ENCODE measurements at regions not wholly inside any gene's neighbourhood (a gene's known extent, or its start where the extent isn't known, plus 50 kb on each side); places are given as distances from the start of the nearest gene placed in this dataset.

GRCh38 chr6:56318851-56319250, 71.5 kb upstream of the COL21A1 start:
- DNase-seq (ENCODE audit: low spot score), result no peak
- H3K27ac ChIP-seq (ENCODE audit: low read depth, low read length, poor library complexity, severe bottlenecking), result no peak overlapping the region
- BruUV-seq (replicated peaks), result no TSS peak
- ChIA-PET POLR2A (ENCODE audit: low non-redundant PET) (no interaction called here), CTCF (no interaction called here)
- H3K4me1 ChIP-seq (ENCODE audit: insufficient read depth, low read length, poor library complexity, severe bottlenecking), result no peaks in the 10 kb centered on the region
- intact Hi-C loops (cut with micrococcal nuclease; ENCODE audit: unreplicated experiment), result no loop called here
- no peaks in the 10 kb centered on the region for H3K27me3 ChIP-seq (replicated peaks; ENCODE audit: insufficient read depth, low read depth, low read length, poor library complexity)
- no peak overlapping the region for H3K4me3 ChIP-seq (ENCODE audit: low read depth, low read length, poor library complexity, severe bottlenecking)
- H3K9me3 ChIP-seq (ENCODE audit: low read depth, low read length, poor library complexity, severe bottlenecking), result no peaks in the 10 kb centered on the region
- no peak for TF ChIP-seq EZH2 (IDR thresholded peaks at IDR 0.05; ENCODE audit: borderline replicate concordance, low read depth, low read length, poor library complexity, severe bottlenecking)
- no peaks in the 10 kb centered on the region for H3K36me3 ChIP-seq (ENCODE audit: insufficient read depth, low read length, poor library complexity, severe bottlenecking)

DNA sequence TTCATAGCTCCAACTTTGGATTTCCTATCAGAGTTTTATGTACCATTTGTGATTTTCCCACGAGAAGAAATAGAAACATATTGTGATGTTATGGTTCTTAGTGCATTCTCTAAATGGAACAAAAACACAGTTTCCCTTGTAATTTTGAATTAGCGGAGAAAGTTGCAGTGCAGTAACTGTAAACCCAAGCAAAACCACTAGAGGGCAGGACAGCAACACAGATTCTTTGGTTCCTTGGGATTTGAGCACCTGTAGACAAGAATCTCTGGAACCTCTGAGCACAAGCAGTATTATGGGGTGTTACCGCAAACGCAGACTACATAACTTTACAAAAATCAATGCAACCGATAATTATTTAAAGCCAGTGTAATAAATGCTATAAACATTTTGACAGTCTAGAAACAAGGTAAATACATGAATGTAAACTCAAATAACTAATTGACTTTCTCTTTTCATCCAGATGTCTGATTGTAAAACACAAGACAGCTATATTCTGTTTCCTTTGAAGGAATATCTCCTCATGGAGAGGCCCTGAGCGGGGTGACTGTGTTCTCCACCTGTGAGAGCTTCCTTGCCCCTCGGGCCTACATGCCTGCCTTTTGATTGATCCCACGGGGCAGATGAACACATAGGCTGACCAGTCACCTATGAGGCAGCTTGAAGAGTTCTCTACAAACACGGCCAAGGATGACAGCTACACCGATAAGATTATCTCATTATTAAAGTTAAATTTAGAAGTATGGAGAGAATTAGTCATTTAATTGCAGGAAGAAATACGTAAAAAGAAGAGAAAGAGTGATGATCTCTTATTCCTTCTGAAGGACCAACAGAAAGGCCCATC, 67.5 kb upstream of the COL21A1 start:
- intact Hi-C loops (cut with micrococcal nuclease; ENCODE audit: unreplicated experiment), result loop anchor here (1.0 kb wide), 1 partner anchor 278 kb away; no protein-coding TSS in a partner anchor
- DNase-seq (ENCODE audit: low spot score), result peak; percentile 62
- H3K4me3 ChIP-seq (ENCODE audit: low read depth, low read length, poor library complexity, severe bottlenecking), result no peak overlapping the region
- TF ChIP-seq EZH2 (IDR thresholded peaks at IDR 0.05; ENCODE audit: borderline replicate concordance, low read depth, low read length, poor library complexity, severe bottlenecking), result no peak
- TF ChIP-seq, protein P1, sequence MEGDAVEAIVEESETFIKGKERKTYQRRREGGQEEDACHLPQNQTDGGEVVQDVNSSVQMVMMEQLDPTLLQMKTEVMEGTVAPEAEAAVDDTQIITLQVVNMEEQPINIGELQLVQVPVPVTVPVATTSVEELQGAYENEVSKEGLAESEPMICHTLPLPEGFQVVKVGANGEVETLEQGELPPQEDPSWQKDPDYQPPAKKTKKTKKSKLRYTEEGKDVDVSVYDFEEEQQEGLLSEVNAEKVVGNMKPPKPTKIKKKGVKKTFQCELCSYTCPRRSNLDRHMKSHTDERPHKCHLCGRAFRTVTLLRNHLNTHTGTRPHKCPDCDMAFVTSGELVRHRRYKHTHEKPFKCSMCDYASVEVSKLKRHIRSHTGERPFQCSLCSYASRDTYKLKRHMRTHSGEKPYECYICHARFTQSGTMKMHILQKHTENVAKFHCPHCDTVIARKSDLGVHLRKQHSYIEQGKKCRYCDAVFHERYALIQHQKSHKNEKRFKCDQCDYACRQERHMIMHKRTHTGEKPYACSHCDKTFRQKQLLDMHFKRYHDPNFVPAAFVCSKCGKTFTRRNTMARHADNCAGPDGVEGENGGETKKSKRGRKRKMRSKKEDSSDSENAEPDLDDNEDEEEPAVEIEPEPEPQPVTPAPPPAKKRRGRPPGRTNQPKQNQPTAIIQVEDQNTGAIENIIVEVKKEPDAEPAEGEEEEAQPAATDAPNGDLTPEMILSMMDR (conservative IDR thresholded peaks at IDR 0.05; ENCODE audit: low read depth, low read length), result peak; percentile 95
- no peaks in the 10 kb centered on the region for H3K27me3 ChIP-seq (replicated peaks; ENCODE audit: insufficient read depth, low read depth, low read length, poor library complexity)
- no peaks in the 10 kb centered on the region for H3K36me3 ChIP-seq (ENCODE audit: insufficient read depth, low read length, poor library complexity, severe bottlenecking)
- no peak overlapping the region for H3K27ac ChIP-seq (ENCODE audit: low read depth, low read length, poor library complexity, severe bottlenecking)
- H3K4me1 ChIP-seq (ENCODE audit: insufficient read depth, low read length, poor library complexity, severe bottlenecking), result no peaks in the 10 kb centered on the region
- ChIA-PET CTCF (interaction anchor here (1.6 kb wide), 1 partner anchor 278 kb away, joined by 6 read pairs; no protein-coding TSS in a partner anchor), POLR2A (ENCODE audit: low non-redundant PET) (no interaction called here)
- H3K9me3 ChIP-seq (ENCODE audit: low read depth, low read length, poor library complexity, severe bottlenecking), result no peaks in the 10 kb centered on the region
- BruUV-seq (replicated peaks), result no TSS peak

GRCh38 chr6:56311533-56312448, 64.4 kb upstream of the COL21A1 start:
- no peak overlapping the region for H3K4me3 ChIP-seq (ENCODE audit: low read depth, low read length, poor library complexity, severe bottlenecking)
- CTCF ChIA-PET, result interaction anchor here (1.5 kb wide), 1 partner anchor 284 kb away, joined by 4 read pairs; no protein-coding TSS in a partner anchor
- POLR2A ChIA-PET (ENCODE audit: low non-redundant PET), result no interaction called here
- H3K4me1 ChIP-seq (ENCODE audit: insufficient read depth, low read length, poor library complexity, severe bottlenecking), result no peaks in the 10 kb centered on the region
- no TSS peak for BruUV-seq (replicated peaks)
- TF ChIP-seq, protein P1 (conservative IDR thresholded peaks at IDR 0.05; ENCODE audit: low read depth, low read length), result no peak
- TF ChIP-seq EZH2 (IDR thresholded peaks at IDR 0.05; ENCODE audit: borderline replicate concordance, low read depth, low read length, poor library complexity, severe bottlenecking), result no peak
- H3K9me3 ChIP-seq (ENCODE audit: low read depth, low read length, poor library complexity, severe bottlenecking), result no peaks in the 10 kb centered on the region
- intact Hi-C loops (cut with micrococcal nuclease; ENCODE audit: unreplicated experiment), result no loop called here
- no peaks in the 10 kb centered on the region for H3K27me3 ChIP-seq (replicated peaks; ENCODE audit: insufficient read depth, low read depth, low read length, poor library complexity)
- H3K36me3 ChIP-seq (ENCODE audit: insufficient read depth, low read length, poor library complexity, severe bottlenecking), result no peaks in the 10 kb centered on the region
- no peak for DNase-seq (ENCODE audit: low spot score)
- H3K27ac ChIP-seq (ENCODE audit: low read depth, low read length, poor library complexity, severe bottlenecking), result no peak overlapping the region

Data from A673 (cell line).